ENCODE measurements at regions not wholly inside any gene's neighbourhood (a gene's known extent, or its start where the extent isn't known, plus 50 kb on each side); places are given as distances from the start of the nearest gene placed in this dataset.

- Histone ChIP-seq H4K5ac (ENCODE audit: low read depth, low read length) (no peak overlapping the region), H3K14ac (replicated peaks; ENCODE audit: low read depth, low read length) (no peak overlapping the region), H3K9ac (ENCODE audit: low read depth, low read length) (no peak overlapping the region), H3K4me3 (ENCODE audit: insufficient read depth, low read depth, low read length) (no peak overlapping the region), H4K20me1 (ENCODE audit: insufficient read depth, low read length) (no peaks in the 10 kb centered on the region), H3K27ac (ENCODE audit: insufficient read depth, low read length) (no peak overlapping the region), H3K4me2 (ENCODE audit: low read depth, low read length) (no peak overlapping the region), H3K18ac (ENCODE audit: low read depth, low read length) (no peak overlapping the region), H3K36me3 (ENCODE audit: control insufficient read depth, insufficient read depth, low read length) (no peaks in the 10 kb centered on the region), H3K9me3 (ENCODE audit: control insufficient read depth, insufficient read depth, low read length) (peaks cover 9% of the 10 kb centered on the region; the same call in 1 of the 2 replicates), H4K8ac (ENCODE audit: low read depth in 2 of 2, low read length in 2 of 2) (no peak overlapping the region), H2BK120ac (ENCODE audit: low read depth, low read length) (no peak overlapping the region), H2AFZ (replicated peaks; ENCODE audit: low read length, poor library complexity) (no peak overlapping the region), H2BK5ac (ENCODE audit: low read depth, low read length, poor library complexity, severe bottlenecking) (no peak overlapping the region), H2BK20ac (ENCODE audit: low read depth, low read length) (no peak overlapping the region), H3K56ac (ENCODE audit: extremely low read depth, insufficient read depth, low read length) (no peak overlapping the region), H2AK5ac (ENCODE audit: low read depth, low read length) (no peak overlapping the region), H3K79me1 (ENCODE audit: low read depth in 1 of 2, low read length in 2 of 2) (no peaks in the 10 kb centered on the region), H3K27me3 (ENCODE audit: control insufficient read depth, insufficient read depth, low read length) (no peaks in the 10 kb centered on the region), H3K9me1 (ENCODE audit: insufficient read depth, low read length) (no peaks in the 10 kb centered on the region), H3K4me1 (ENCODE audit: control insufficient read depth, insufficient read depth, low read length) (no peaks in the 10 kb centered on the region), H3K23ac (ENCODE audit: low read depth, low read length) (no peak overlapping the region), H4K91ac (ENCODE audit: insufficient read depth, low read depth, low read length) (no peak overlapping the region), H2BK15ac (ENCODE audit: low read depth, low read length) (no peak overlapping the region), H3K4ac (ENCODE audit: low read depth, low read length) (no peak overlapping the region), H2AK9ac (replicated peaks; ENCODE audit: low read depth, low read length, poor library complexity) (no peak overlapping the region)
- in situ Hi-C loops (cut with MboI; ENCODE audit: low sequenced_read_pairs) (no loop called here), dilution Hi-C loops (cut with HindIII; ENCODE audit: low sequenced_read_pairs, unreplicated experiment) (no loop called here), intact Hi-C loops (cut with micrococcal nuclease) (no loop called here)
- no TSS peak for BruUV-seq (replicated peaks)
- TF ChIP-seq CEBPB (IDR thresholded peaks at IDR 0.05; ENCODE audit: low read depth, low read length) (no peak), RFX5 (IDR thresholded peaks at IDR 0.05; ENCODE audit: low read depth, low read length) (no peak), RCOR1 (IDR thresholded peaks at IDR 0.05; ENCODE audit: insufficient replicate concordance, low read length) (no peak), FOS (IDR thresholded peaks at IDR 0.05; ENCODE audit: low read depth, low read length) (no peak), CHD1 (IDR thresholded peaks at IDR 0.05; ENCODE audit: low read depth, low read length) (no peak), MAFK (IDR thresholded peaks at IDR 0.05; ENCODE audit: low read depth, low read length) (no peak)
- TF ChIP-seq, protein P1, sequence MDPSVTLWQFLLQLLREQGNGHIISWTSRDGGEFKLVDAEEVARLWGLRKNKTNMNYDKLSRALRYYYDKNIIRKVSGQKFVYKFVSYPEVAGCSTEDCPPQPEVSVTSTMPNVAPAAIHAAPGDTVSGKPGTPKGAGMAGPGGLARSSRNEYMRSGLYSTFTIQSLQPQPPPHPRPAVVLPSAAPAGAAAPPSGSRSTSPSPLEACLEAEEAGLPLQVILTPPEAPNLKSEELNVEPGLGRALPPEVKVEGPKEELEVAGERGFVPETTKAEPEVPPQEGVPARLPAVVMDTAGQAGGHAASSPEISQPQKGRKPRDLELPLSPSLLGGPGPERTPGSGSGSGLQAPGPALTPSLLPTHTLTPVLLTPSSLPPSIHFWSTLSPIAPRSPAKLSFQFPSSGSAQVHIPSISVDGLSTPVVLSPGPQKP (IDR thresholded peaks at IDR 0.05; ENCODE audit: borderline replicate concordance, low read depth, low read length): no peak
- ChIA-PET CTCF (no interaction called here), POLR2A (ENCODE audit: unreplicated experiment) (no interaction called here)
- no peak for ATAC-seq (ENCODE audit: low read depth)
- DNase-seq: no peak
- no CpG with 5 or more reads among the region's 6 CpGs for WGBS, 2 experiments (ENCODE audit: extremely low coverage in 2 of 2, insufficient read length in 1 of 2)
Measured at GRCh38 chr13:61486496-61486895, 70.8 kb upstream of the PCDH20 start.
